GM12801 (cell line): ENCODE measurements at regions not wholly inside any gene's neighbourhood (a gene's known extent, or its start where the extent isn't known, plus 50 kb on each side); places are given as distances from the start of the nearest gene placed in this dataset.

ENCODE experiments used
- CTCF ChIP-seq: IDR thresholded peaks from one replicate; pipeline ENCODE4 v1.5.1; 2011; ENCODE audit warnings: control low read depth; ENCODE audit not compliant: insufficient read length; ENCODE audit errors: extremely low read depth

GRCh38 chr17:77530591-77530990 is 389.8 kb downstream of the SEC14L1 start:
- no peak for TF ChIP-seq CTCF

GRCh38 chr17:77531002-77531401 is 390.2 kb downstream of the SEC14L1 start:
- no peak for TF ChIP-seq CTCF

GRCh38 chr17:77531641-77532040 is 390.9 kb downstream of the SEC14L1 start:
- TF ChIP-seq CTCF, result no peak

- TF ChIP-seq CTCF, result no peak
Observed at GRCh38 chr17:77534137-77534536, 393.4 kb downstream of the SEC14L1 start.

- TF ChIP-seq CTCF, result no peak
Observed at GRCh38 chr17:77535435-77535834, 394.7 kb downstream of the SEC14L1 start.

GRCh38 chr17:77535892-77536291 is 395.1 kb downstream of the SEC14L1 start:
- no peak for TF ChIP-seq CTCF

GRCh38 chr17:77537566-77537965 is 396.8 kb downstream of the SEC14L1 start:
- TF ChIP-seq CTCF, result no peak

- no peak for TF ChIP-seq CTCF
Observed at GRCh38 chr17:77540531-77540930, 399.8 kb downstream of the SEC14L1 start.
